Pulmonary artery endothelial cell (primary cell): ENCODE measurements at regions not wholly inside any gene's neighbourhood (a gene's known extent, or its start where the extent isn't known, plus 50 kb on each side); places are given as distances from the start of the nearest gene placed in this dataset.
"Not testable (repeated sequence)": the region's sequence is repeated elsewhere in the genome, so short reads cannot be mapped to it uniquely, and the experiment has no call there.

Experiments
- DNase-seq: peaks from one replicate; pipeline ENCODE4 v3.0.0-alpha.2; 2011; ENCODE audit warnings: low read depth, low spot score

GRCh38 chr10:108385963-108386362 is 1221.5 kb upstream of the SORCS1 start:
- DNase-seq = no peak

GRCh38 chr10:108384378-108384777 is 1219.9 kb upstream of the SORCS1 start:
- DNase-seq = no peak

DNA sequence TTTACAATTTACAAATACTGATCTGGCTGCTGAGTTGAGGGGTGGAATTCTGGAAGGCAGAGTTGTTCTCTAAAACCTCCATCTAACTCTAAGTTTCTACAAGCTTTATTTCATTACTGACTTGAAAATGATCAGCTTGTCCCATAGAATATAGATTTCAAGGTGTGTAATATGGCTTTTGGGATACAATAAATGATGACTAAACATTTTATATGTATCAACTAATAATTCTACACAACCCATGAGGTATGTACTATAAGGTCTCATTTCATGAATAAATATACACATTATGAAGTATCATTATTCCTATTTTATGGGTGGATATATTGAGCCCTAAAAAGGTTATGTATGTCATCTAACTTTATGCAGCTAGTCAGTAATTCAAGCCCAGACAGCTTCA is 1214.3 kb upstream of the SORCS1 start:
- no peak for DNase-seq

DNA sequence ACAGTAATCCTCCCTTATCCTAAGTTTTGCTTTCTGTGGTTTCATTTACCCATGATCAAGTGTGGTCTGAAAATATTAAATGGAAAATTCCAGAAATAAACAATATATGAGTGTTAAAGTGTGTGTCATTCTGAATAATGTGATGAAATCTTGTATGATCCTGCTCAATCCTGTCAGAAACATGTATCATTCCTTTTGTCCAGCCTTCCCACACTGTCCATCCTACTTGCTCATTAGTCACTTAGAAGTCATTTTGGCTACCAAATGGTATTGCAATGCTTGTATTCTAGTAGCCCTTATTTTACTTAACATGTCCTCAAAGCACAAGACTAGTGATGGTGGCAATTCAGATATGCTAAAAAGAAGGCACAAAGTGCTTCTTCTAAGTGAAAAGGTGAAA is 1211.2 kb upstream of the SORCS1 start:
- no peak for DNase-seq

- DNase-seq = no peak
Observed at GRCh38 chr10:108374991-108375390, 1210.5 kb upstream of the SORCS1 start.

- DNase-seq = no peak
Observed at GRCh38 chr10:108365541-108365940, 1201.0 kb upstream of the SORCS1 start.

DNA sequence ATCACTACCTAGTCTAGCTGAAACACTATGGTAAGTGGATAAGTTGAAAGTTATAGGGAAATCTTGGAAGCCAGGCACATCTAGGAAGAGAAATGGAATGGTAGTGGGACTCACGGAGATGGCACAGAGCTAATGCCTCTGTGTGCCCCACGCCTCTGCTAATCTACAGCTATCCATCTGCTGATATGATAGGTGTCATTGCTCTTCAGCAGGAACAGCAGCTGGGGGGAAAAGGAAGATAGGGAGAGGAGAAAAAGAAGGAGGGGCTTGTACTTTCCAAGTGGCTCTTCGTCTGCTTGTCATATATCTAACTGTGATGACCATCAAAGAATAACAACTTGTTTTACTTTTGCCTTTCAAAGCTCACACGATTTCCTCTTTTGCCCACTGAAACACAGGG is 1199.1 kb upstream of the SORCS1 start:
- no peak for DNase-seq

DNA sequence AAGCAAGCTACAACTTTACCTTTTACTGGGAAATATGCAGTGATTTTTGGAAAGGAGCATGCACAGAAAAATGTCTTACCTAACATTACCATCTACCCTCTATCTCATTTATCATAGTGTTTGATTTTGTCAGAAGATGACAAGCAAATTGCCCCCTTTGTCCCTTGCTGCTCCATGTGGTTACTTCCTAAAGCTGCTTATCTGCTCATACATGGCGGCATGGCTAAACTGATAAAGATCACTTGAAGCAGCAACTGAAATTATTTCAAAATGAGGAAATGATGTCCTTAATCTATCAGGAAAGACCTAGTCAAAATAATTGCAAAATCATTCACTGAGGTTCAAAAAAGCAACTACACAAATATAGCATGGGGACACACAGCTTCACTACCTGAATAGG is 1198.5 kb upstream of the SORCS1 start:
- no peak for DNase-seq

- DNase-seq = no peak
Observed at GRCh38 chr10:108362296-108362695, 1197.8 kb upstream of the SORCS1 start.

DNA sequence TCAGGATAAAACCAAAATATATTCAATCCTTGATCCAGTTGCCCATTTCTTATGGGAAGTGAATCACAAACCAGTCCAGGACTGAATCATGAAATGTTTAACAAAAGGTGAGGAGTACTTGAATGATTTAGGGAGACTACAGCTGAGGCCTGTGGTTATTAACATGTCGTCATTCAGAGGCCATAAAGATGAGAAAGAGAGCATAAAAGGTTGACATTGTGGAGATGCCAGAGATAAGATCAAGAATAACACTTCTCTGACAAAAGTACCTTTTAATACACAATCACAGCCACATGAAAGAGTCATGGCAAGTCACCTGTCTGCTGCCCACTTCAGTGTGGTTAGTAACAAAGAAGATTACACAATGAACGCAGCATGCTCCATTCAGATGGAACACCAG is 1195.7 kb upstream of the SORCS1 start:
- DNase-seq = no peak

DNA sequence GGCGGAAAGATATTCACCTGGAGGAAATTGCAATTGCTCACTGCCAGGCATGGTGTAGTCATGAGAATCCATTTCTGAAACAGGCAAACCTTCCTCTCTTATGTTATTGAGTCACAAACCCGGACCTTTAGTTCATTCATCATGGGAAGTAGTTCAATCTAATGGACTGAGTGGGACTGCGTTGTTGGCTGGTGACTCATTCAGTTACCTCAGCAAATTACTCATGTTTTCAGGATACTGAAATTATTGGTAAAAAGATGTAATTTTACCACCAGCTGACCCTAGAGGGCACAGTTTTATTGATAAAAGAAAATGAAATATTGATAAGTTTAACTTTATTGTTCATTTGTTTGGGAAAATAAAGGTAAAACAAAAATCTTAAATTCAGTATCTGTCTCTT is 1194.4 kb upstream of the SORCS1 start:
- no peak for DNase-seq

DNA sequence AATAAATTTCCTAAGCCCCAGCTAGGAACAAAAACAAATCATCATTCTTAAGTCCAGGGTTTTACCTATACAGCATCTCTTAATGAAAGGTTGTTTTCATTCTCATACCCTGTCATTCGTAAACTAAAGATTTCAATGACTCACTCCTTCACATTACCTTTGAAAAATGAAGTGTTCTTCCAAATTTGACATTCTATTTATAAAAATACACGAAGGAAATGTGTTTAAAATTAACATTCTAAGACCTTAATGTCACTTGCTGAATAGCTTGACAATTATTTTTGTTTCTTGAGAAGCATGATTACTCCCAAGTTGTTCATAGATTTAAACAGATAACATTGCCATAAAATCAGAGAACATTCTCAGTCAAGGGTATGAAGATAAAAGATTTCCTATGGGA is 1188.3 kb upstream of the SORCS1 start:
- DNase-seq = no peak

- DNase-seq = no peak
Observed at GRCh38 chr10:108348215-108348614, 1183.7 kb upstream of the SORCS1 start.

DNA sequence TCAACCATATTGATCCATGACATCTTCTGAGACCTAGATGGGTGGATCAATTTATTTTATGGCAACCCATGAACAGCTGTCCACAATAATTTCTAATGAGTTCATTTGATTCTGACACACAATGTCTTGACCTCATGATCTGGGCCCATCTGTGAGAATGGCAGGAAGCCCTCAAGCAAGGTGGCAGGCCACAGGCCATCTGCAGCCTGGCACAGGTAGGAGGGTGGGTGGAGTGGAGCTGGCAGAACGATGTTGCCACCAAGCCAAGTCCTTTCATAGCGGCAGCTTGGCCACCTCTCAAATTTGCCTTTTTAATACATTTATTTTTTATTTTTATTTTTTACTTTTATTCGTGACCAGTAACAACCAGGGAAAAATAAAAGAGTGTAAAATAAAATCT is 1181.6 kb upstream of the SORCS1 start:
- no peak for DNase-seq

GRCh38 chr10:108338146-108338545 is 1173.6 kb upstream of the SORCS1 start:
- no peak for DNase-seq

- DNase-seq = no peak
Observed at GRCh38 chr10:108336836-108337235, 1172.3 kb upstream of the SORCS1 start.

GRCh38 chr10:108327706-108328105 is 1163.2 kb upstream of the SORCS1 start:
- no peak for DNase-seq

GRCh38 chr10:108323274-108323798 is 1158.8 kb upstream of the SORCS1 start:
- no peak for DNase-seq

- no peak for DNase-seq
Observed at GRCh38 chr10:108319434-108320222, 1155.1 kb upstream of the SORCS1 start.

DNA sequence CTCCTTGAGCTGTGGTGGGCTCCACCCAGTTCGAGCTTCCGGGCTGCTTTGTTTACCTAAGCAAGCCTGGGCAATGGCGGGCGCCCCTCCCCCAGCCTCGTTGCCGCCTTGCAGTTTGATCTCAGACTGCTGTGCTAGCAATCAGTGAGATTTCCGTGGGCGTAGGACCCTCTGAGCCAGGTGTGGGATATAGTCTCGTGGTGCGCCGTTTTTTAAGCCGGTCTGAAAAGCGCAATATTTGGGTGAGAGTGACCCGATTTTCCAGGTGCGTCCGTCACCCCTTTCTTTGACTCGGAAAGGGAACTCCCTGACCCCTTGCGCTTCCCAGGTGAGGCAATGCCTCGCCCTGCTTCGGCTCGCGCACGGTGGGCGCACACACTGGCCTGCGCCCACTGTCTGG is 1151.1 kb upstream of the SORCS1 start:
- not testable (repeated sequence) for DNase-seq

DNA sequence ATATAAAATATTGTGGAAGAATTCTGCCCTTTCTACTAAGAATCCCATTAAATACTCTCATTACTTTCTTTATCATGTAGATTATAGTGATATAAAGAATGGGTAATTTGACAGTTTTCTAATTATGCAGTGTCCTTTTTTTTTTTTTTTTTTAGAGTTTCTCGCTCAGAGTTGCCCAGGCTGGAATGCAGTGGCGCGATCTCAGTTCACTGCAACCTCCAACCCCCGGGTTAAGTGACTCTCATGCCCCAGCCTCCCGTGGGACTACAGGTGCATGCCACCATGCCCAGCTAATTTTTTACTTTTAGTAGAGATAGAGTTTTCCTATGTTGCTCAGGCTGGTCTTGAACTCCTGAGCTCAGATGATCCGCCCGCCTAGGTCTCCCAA is 1143.4 kb upstream of the SORCS1 start:
- DNase-seq = no peak

GRCh38 chr10:108307250-108307924 is 1142.9 kb upstream of the SORCS1 start:
- no peak for DNase-seq

GRCh38 chr10:108303149-108303548 is 1138.6 kb upstream of the SORCS1 start:
- no peak for DNase-seq
